Stimulated activated naive CD8-positive, alpha-beta T cell treated with anti-CD3 and anti-CD28 coated beads, Interleukin-15, Interleukin-2, amounts not matched to agents 100 ng/mL and 50 ng/mL, for 24 hours (primary cell): ENCODE measurements at regions not wholly inside any gene's neighbourhood (a gene's known extent, or its start where the extent isn't known, plus 50 kb on each side); places are given as distances from the start of the nearest gene placed in this dataset.
"Not testable (repeated sequence)": the region's sequence is repeated elsewhere in the genome, so short reads cannot be mapped to it uniquely, and the experiment has no call there.

Source experiments
- H3K27ac Mint-ChIP-seq: one replicate; pipeline ENCODE4 v1.8.0; 2021; ENCODE audit warnings: mild to moderate bottlenecking, mixed read lengths
- H3K27me3 Mint-ChIP-seq: one replicate; pipeline ENCODE4 v1.8.0; 2021; ENCODE audit warnings: mixed read lengths
- H3K36me3 Mint-ChIP-seq: one replicate; pipeline ENCODE4 v1.8.0; 2021; ENCODE audit warnings: low read depth, mixed read lengths
- H3K4me1 Mint-ChIP-seq: one replicate; pipeline ENCODE4 v1.8.0; 2021; ENCODE audit warnings: low read depth, mixed read lengths
- H3K4me3 Mint-ChIP-seq: one replicate; pipeline ENCODE4 v1.8.0; 2021; ENCODE audit warnings: mild to moderate bottlenecking, mixed read lengths
- H3K9me3 Mint-ChIP-seq: one replicate; pipeline ENCODE4 v1.8.0; 2021; ENCODE audit warnings: mixed read lengths

DNA sequence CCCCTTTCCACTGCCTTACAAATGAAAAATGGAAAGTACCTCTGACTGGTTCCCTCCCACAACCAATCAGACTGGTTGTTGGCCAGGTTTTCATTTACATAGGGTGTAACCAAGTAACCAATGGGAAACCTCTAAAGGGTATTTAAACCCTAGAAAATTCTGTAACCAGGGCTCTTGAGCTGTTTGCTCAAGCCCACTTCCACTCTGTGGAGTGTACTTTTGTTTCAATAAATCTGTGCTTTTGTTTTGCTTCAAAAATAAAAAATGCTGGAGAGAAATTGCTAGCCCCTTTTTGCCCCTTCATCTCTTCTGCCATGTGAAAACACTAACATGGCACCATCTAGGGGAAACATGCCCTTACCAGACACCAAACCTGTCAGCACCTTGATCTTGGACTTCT, 129.5 kb downstream of the AHR start:
- Mint-ChIP-seq H3K9me3 (peaks cover 20% of the 10 kb centered on the region), H3K27ac (no peak overlapping the region), H3K36me3 (no peaks in the 10 kb centered on the region), H3K4me1 (no peaks in the 10 kb centered on the region), H3K4me3 (no peak overlapping the region), H3K27me3 (peaks cover 2% of the 10 kb centered on the region)

DNA sequence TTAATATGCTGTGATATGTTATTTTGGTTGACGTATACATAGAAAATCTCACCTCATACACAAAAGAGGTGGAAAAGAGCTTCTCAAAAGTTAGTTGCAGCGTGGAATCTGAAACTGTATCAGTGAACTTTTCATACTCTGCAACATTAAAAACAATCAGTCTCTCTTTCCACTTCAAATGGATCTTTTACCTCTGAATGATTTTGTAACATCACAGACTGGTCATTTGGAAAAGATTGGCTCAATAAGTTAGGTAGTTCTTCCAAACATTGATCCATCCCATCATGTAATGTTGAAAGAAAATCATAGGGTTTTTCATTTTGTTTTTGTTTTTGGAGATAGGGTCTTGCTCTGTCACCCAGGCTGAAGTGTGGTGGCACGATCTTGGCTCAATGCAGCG, 131.1 kb downstream of the AHR start:
- Mint-ChIP-seq H3K9me3 (peaks cover 20% of the 10 kb centered on the region), H3K4me3 (no peak overlapping the region), H3K27ac (no peak overlapping the region), H3K36me3 (no peaks in the 10 kb centered on the region), H3K27me3 (peaks cover 2% of the 10 kb centered on the region), H3K4me1 (no peaks in the 10 kb centered on the region)

DNA sequence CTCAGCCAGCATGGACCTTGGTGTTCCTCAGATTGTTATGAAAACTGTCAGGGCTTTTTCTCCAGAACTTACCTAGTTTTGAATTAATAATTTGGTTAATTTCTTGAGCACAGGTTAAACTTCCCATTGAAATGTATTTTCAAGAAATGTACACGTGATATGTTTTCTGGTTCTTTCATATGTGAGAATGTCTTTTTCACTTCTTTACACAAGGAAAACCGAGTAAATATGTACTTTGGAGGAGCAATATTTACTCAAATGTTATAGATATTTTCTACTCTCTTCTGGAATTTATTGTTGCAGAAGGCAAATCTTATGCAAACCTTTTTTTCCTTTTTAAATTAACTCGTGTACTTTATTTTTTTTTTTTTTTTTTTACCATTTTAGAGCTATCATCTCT, 134.3 kb downstream of the AHR start:
- Mint-ChIP-seq H3K27me3 (peaks cover 2% of the 10 kb centered on the region), H3K27ac (no peak overlapping the region), H3K4me1 (no peaks in the 10 kb centered on the region), H3K4me3 (no peak overlapping the region), H3K9me3 (peaks cover 15% of the 10 kb centered on the region), H3K36me3 (no peaks in the 10 kb centered on the region)

DNA sequence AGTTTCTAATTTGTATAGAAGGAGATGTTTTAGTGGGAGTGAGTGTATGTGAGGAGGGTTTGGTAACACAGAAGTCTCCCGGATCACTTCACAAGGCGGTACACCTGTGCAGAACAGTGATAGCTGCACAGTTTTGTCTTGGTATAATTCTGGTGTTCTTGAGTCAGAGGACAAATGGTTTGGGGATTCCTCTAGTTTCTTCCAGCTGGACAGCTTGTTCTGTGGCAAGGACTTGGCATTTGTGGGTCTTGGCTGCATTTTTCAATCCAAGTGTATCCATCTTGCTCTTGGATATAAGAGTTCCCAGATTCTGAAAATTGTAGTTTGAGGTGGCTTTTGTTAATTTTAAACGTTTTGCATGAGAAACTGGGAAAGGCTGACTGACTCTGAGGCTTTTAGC, 135.7 kb downstream of the AHR start:
- no peak overlapping the region for H3K4me3 Mint-ChIP-seq
- no peak overlapping the region for H3K27ac Mint-ChIP-seq
- H3K27me3 Mint-ChIP-seq = peaks cover 2% of the 10 kb centered on the region
- H3K9me3 Mint-ChIP-seq = peaks cover 4% of the 10 kb centered on the region
- no peaks in the 10 kb centered on the region for H3K36me3 Mint-ChIP-seq
- H3K4me1 Mint-ChIP-seq = peaks cover 12% of the 10 kb centered on the region

DNA sequence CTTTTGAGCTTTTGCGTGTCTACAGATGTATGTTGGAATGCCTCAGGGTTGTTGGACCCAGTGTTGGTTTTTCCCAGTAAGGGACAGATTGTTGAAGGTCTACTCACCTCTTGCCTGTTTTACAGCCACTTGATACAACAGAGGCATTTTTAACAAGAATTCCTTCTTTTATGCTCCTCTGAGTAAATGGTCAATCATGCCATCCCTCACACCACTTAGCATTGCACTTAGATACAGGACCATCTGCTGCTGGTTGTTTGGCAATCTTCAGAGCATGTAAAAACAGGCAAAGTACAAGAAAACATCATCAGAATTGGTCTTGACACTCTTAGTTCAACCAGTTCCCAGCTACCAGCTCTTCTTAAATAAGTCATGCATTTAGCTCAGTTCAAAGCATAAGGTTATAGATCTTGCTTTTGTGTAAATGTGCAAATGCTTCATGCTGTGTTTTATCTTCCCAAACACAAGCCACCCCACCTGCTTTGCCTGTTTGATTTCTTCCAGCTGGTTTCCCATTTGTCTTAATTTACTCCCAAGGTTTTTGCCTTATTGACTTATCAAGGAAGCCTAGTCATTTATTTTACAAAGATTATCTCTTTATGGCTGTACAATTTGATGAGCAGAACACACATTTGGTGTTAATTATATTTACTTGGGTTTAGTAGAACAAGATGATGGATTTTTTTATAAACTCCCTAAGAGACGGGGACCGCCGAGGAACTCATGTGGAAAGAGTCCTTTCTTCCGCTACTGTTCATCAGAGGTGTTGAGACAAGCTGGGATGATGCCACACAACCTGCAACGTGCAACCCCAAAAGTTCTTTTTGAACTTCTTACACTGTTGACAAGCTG, 136.6 kb downstream of the AHR start:
- Mint-ChIP-seq H3K4me1 (peaks cover 17% of the 10 kb centered on the region), H3K4me3 (no peak overlapping the region), H3K27ac (no peak overlapping the region), H3K9me3 (no peaks in the 10 kb centered on the region), H3K27me3 (peaks cover 2% of the 10 kb centered on the region), H3K36me3 (no peaks in the 10 kb centered on the region)

DNA sequence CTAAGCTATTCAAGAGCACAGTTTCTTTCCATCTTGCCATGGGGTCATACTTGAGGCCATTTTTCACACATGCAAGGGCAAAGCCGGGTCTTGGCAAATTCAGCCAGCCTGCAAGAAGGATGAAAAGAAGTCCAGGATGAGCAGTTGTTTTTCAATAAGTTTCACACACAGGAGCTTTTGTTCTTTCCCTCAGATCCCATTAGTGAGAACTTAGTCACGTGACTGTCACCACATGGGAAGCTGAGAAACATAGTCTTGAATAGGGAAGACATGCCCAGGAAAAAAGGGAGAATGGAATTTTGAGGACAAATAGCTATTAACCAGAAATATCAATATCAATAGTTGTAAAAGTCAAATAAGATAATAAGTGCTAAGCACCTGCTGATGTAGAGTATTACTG, 137.7 kb downstream of the AHR start:
- Mint-ChIP-seq H3K4me1 (peaks cover 26% of the 10 kb centered on the region), H3K9me3 (peaks cover 7% of the 10 kb centered on the region), H3K4me3 (no peak overlapping the region), H3K27me3 (no peaks in the 10 kb centered on the region), H3K36me3 (peaks cover 6% of the 10 kb centered on the region), H3K27ac (no peak overlapping the region)

DNA sequence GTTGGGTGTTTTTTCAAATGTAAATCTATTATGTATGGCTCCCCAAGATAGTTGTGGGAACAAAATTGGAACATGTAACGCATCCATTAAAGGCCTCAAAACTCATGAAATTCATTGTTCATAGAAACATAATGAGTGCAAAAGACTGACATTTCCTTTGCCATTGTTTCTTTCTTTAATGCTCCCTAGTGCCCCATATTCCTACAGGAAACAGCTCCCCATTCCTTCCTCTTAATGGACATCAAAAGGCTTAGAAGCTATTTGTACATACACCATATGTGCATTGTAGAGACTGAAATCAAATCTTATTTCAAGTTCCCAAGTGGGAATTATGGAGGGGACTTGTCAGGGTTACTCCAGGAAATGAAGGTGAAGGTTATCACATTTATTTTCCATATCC, 139.1 kb downstream of the AHR start:
- Mint-ChIP-seq H3K36me3 (peaks cover 6% of the 10 kb centered on the region), H3K27ac (no peak overlapping the region), H3K27me3 (no peaks in the 10 kb centered on the region), H3K9me3 (peaks cover 7% of the 10 kb centered on the region), H3K4me3 (no peak overlapping the region), H3K4me1 (peaks cover 30% of the 10 kb centered on the region)

DNA sequence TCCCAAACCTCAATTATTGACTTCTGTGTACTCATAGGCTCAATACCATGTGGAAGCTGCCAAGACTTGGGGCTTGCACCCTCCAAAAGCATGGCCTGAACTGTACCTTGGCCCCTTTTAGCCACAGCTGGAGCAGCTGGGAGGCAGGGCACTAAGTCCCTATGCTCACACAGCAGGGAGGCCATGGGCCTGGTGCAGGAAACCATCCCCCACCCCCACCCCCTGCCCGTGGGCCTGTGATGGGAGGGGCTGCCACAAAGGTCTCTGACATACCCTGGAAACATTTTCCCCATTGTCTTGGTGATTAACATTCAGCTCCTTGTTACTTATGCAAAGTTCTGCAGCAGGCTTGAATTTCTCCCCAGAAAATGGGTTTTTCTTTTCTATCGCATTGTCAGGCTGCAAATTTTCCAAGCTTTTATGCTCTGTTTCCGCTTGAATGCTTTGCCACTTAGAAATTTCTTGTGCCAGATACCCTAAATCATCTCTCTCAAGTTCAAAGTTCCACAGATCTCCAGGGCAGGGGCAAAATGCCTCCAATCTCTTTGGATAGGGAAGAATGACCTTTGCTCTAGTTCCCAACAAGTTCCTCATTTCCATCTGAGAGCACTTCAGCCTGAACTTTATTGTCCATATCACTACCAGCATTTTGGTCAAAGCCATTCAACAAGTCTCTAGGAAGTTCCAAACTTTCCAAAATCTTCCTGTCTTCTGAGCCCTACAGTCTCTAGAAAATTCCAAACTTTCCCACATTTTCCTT, 141.8 kb downstream of the AHR start:
- H3K4me3 Mint-ChIP-seq, H3K36me3 Mint-ChIP-seq, H3K27ac Mint-ChIP-seq, H3K27me3 Mint-ChIP-seq, H3K9me3 Mint-ChIP-seq: not testable (repeated sequence)
- peaks cover 30% of the 10 kb centered on the region for H3K4me1 Mint-ChIP-seq

DNA sequence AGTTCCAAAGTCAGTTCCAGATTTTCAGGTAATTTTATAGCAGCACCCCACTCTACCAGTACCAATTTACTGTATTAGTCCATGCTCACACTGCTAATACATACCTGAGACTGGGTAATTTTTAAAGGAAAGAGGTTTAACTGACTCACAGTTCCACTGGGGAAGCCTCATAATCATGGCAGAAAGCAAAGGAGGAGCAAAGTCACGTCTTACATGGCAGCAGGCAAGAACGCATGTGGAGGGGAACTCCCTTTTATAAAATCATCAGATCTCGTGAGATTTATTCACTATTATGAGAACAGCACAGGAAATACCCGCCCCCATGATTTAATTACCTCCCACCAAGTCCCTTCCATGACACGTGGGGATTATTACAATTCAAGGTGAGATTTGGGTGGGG, 142.4 kb downstream of the AHR start:
- Mint-ChIP-seq H3K4me3 (no peak overlapping the region), H3K27me3 (peaks cover 9% of the 10 kb centered on the region), H3K4me1 (peaks cover 30% of the 10 kb centered on the region), H3K27ac (no peak overlapping the region), H3K9me3 (peaks cover 7% of the 10 kb centered on the region), H3K36me3 (peaks cover 6% of the 10 kb centered on the region)

DNA sequence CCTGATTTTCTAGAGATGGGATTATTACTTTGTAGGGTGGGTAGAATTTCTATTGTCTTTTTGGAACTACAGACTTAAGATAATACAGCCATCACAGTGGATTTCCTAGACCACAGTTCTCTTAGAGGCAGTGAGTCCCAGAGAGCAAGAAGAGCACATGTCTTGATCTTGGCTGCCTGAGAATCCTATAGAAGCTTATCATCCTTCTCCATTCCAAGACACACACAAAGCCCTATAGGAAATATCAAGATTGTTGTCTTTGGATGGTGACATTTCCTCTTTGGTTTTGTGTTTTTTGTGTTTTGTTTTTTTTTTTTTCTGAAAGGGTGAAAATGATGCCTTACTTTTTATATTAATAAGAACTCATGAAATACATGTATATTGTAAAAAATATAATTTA, 143.1 kb downstream of the AHR start:
- Mint-ChIP-seq H3K27me3 (peaks cover 9% of the 10 kb centered on the region), H3K9me3 (peaks cover 7% of the 10 kb centered on the region), H3K4me3 (no peak overlapping the region), H3K4me1 (peaks cover 30% of the 10 kb centered on the region), H3K27ac (no peak overlapping the region), H3K36me3 (peaks cover 6% of the 10 kb centered on the region)

DNA sequence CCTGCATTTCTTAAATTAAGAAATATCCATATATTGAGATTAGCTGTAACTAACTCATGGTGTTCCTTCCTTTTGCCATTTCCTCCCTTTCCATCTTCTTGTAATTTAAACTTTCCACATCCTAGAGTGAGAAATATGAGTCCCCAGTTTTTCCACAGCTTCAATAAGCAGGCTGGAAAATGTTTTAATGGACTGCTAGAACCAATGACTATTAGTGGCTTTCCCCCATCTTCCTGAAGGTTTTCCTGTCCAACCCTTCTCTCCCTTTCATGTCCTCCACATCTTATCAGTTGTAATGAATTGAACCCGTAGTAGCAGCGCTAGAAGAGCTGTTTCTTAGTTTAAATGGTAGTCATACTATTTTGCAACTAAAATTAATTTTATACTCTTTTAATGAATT, 145.7 kb downstream of the AHR start:
- H3K4me3 Mint-ChIP-seq = no peak overlapping the region
- peaks cover 18% of the 10 kb centered on the region for H3K4me1 Mint-ChIP-seq
- no peak overlapping the region for H3K27ac Mint-ChIP-seq
- peaks cover 13% of the 10 kb centered on the region for H3K27me3 Mint-ChIP-seq
- peaks cover 6% of the 10 kb centered on the region for H3K36me3 Mint-ChIP-seq
- H3K9me3 Mint-ChIP-seq = peaks cover 16% of the 10 kb centered on the region

DNA sequence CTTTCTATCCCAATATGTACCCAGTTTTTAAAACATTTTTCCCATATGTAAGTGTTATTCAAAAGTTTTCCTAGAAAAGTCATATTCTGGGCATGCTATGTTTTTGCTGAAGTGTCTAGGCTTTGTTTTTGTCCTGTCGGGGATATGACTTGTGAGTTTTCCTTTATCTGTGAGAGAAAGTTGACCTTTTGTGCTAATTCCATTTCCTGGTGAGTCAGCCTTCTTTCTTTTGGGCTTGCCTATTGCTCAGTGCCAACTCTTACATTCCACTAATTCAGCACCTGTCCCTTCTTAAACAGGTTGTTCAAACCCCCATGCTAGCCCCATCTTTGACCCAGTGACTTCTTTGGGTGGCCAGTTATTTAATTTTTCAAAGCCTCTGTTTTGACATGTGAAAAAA, 146.2 kb downstream of the AHR start:
- peaks cover 16% of the 10 kb centered on the region for H3K9me3 Mint-ChIP-seq
- H3K27ac Mint-ChIP-seq = no peak overlapping the region
- H3K4me3 Mint-ChIP-seq = no peak overlapping the region
- peaks cover 6% of the 10 kb centered on the region for H3K36me3 Mint-ChIP-seq
- H3K4me1 Mint-ChIP-seq = peaks cover 13% of the 10 kb centered on the region
- peaks cover 13% of the 10 kb centered on the region for H3K27me3 Mint-ChIP-seq

DNA sequence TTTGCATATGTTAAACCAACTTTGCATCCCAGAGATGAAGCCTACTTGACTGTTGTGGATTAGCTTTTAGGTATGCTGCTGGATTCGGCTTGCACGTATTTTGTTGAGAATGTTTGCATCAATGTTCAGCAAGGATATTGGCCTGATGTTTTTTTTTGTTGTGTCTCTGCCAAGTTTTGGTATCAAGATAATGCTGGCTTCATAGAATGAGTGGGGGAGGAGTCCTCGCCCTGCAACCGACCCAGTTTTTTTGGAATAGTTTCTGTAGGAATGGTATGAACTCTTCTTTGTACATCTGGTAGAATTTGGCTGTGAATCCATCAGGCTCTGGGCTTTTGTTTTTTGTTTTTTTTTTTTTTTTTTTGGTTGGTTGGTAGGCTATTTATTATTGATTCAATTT, 147.9 kb downstream of the AHR start:
- Mint-ChIP-seq H3K27ac (no peak overlapping the region), H3K4me3 (no peak overlapping the region), H3K36me3 (no peaks in the 10 kb centered on the region), H3K9me3 (peaks cover 9% of the 10 kb centered on the region), H3K27me3 (peaks cover 16% of the 10 kb centered on the region), H3K4me1 (peaks cover 2% of the 10 kb centered on the region)

DNA sequence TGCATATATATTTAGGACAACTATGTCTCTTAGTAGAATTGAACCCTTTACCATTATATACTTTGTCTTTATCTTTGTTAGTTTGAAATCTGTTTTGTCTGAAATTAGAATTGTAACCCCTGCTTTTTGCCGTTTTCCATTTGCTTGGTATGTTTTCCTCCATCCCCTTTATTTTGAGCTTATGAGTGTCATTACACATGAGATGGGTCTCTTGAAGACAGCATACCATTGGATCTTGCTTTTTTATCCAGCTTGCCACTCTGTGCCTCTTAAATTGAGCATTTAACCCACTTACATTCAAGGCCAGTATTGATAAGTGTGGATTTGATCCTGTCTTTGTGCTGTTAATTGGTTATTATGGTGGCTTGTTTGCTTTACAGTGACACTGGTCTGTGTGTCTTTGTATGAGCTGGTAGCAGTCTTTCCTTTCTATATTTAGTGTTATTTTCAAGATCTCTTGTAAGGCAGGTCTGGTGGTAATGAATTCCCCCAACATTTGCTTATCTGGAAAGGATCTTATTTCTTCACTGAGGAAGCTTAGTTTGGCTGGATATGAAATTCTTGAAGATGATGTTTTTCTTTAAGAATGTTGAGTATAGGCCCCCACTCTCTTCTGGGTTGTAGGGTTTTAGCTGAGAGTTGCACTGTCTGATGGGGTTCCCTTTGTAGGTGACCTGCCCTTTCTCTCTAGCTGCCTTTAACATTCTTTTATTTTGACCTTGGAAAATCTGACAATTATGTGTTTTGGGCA, 149.5 kb downstream of the AHR start:
- Mint-ChIP-seq H3K9me3 (peaks cover 9% of the 10 kb centered on the region), H3K27me3 (peaks cover 16% of the 10 kb centered on the region), H3K4me3 (no peak overlapping the region), H3K4me1 (no peaks in the 10 kb centered on the region), H3K27ac (no peak overlapping the region), H3K36me3 (no peaks in the 10 kb centered on the region)
